ENCODE measurements at regions not wholly inside any gene's neighbourhood (a gene's known extent, or its start where the extent isn't known, plus 50 kb on each side); places are given as distances from the start of the nearest gene placed in this dataset.

- TF ChIP-seq CTCF (IDR thresholded peaks at IDR 0.05) (no peak), EZH2 (IDR thresholded peaks at IDR 0.05; ENCODE audit: borderline replicate concordance, insufficient read depth, low read depth, low read length, poor library complexity, severe bottlenecking) (no peak)
These were observed 205.4 kb downstream of the FAM76B start for GRCh38 chr11:95584180-95584579.

Measured in B cell (primary cell).